ENCODE measurements at regions not wholly inside any gene's neighbourhood (a gene's known extent, or its start where the extent isn't known, plus 50 kb on each side); places are given as distances from the start of the nearest gene placed in this dataset.

DNA sequence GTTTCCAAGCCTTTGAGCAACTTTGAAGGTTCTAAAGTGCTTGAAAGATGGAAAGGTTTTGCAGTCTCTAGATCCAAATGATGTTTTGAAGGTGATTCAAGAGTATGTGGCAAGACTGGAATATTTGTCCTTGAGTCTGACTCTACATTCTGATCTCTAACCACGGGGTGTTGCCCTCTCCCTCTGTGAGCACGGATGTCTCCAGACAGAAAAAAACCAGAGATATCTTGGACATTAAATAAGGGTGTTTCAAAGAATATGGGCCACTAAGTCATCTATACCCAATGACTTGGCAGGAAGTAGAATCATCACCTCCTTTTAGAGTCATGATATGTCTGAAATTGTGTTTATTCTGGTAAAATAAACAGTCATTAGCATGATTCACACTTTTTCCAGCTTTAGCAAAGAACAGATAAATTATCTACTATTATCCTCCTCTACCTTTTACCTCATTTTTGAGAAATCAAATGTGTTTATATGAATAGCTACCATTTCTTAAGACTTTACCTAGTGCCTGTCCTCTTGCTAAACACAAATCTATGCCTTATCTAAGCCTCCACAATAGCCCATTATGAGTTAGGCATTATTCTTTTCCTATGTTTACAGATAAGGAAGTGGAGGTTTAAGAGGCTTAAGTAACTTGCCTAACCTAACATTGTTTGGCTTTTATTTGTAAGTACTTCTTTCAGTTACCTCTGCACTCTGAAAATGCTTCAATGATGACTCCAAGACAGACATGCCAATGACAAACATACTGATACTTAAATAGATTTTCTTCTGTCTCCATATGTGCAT is 384.4 kb downstream of the BMP2 start:
- Histone ChIP-seq H3K9me3 (0 out of 3 replicates have a peak, but pooled peaks cover 2% of the 10 kb centered on the region), H3K4me2 (no peak overlapping the region), H3K4me3 (no peak overlapping the region), H3K27ac (no peak overlapping the region), H3K4me1 (no peaks in the 10 kb centered on the region)
- ChIA-PET POLR2A (no interaction called here), CTCF (interaction anchor here (0.6 to 0.9 kb wide), 2 partner anchors 10 to 165 kb away, joined by 3 read pairs; no protein-coding TSS in a partner anchor)
- ATAC-seq (no peak), DNase-seq (ENCODE audit: low read depth in 1 of 2, low spot score in 1 of 2) (peak in 1 of 2 experiments; percentile 3), FAIRE-seq (peak; percentile 63)
- TF ChIP-seq CHD2 (IDR thresholded peaks at IDR 0.05; ENCODE audit: low read length, partially characterized antibody) (no peak), HDAC2 (IDR thresholded peaks at IDR 0.05) (no peak), SMC3 (IDR thresholded peaks at IDR 0.05) (no peak), TFCP2L1 (CRISPR knock-in tag; IDR thresholded peaks at IDR 0.05) (no peak), KDM5A (IDR thresholded peaks at IDR 0.05) (no peak), CBX8 (IDR thresholded peaks at IDR 0.05) (no peak), BHLHE40 (IDR thresholded peaks at IDR 0.05; ENCODE audit: low read depth, low read length) (no peak), EHF (CRISPR knock-in tag; IDR thresholded peaks at IDR 0.05) (no peak), JUNB (IDR thresholded peaks at IDR 0.05) (no peak), FOXS1 (CRISPR knock-in tag; IDR thresholded peaks at IDR 0.05) (no peak), FOSB (CRISPR knock-in tag; IDR thresholded peaks at IDR 0.05) (no peak), NR3C1 (IDR thresholded peaks at IDR 0.05) (no peak), RFX5 (IDR thresholded peaks at IDR 0.05) (no peak)
- TF ChIP-seq, protein P1, sequence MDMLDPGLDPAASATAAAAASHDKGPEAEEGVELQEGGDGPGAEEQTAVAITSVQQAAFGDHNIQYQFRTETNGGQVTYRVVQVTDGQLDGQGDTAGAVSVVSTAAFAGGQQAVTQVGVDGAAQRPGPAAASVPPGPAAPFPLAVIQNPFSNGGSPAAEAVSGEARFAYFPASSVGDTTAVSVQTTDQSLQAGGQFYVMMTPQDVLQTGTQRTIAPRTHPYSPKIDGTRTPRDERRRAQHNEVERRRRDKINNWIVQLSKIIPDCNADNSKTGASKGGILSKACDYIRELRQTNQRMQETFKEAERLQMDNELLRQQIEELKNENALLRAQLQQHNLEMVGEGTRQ (IDR thresholded peaks at IDR 0.05) = no peak
- 2% methylated on average over 2 of the region's 2 CpGs for WGBS (ENCODE audit: missing lambda C conversion rate)

DNA sequence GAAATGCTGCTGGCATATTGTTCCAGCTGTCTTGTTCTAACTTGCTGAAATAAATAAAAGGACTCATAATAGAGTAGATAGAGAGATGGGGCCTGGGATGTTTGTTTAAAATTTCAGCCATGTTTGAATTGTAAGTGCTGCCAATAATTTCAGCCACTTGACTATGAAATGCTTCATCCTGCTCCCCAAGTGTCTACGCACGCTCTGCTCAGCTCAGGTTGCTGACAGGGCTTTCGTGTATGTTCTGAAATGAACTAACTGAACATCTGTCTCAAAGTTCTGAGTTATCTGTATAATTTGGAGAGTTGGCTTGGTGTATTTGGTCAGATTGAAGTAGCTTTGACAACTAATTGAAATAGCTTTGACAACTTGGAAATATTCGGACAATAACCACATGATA is 387.8 kb downstream of the BMP2 start:
- FAIRE-seq (no peak), DNase-seq (ENCODE audit: low read depth in 1 of 2, low spot score in 1 of 2) (no peak), ATAC-seq (no peak)
- H3K9me3 ChIP-seq = 0 out of 3 replicates have a peak, but pooled peaks cover 2% of the 10 kb centered on the region
- POLR2A ChIA-PET = no interaction called here
- no peak overlapping the region for H3K4me2 ChIP-seq
- CTCF ChIA-PET = no interaction called here
- no peak for TF ChIP-seq MYC (IDR thresholded peaks at IDR 0.05; ENCODE audit: borderline replicate concordance, low read length)
- TF ChIP-seq CBX8 (IDR thresholded peaks at IDR 0.05) = no peak
- TF ChIP-seq JUNB (IDR thresholded peaks at IDR 0.05) = no peak
- no peak for TF ChIP-seq HDAC2 (IDR thresholded peaks at IDR 0.05)
- no peak for TF ChIP-seq JUN (IDR thresholded peaks at IDR 0.05)
- TF ChIP-seq CHD2 (IDR thresholded peaks at IDR 0.05; ENCODE audit: low read length, partially characterized antibody) = no peak
- TF ChIP-seq, protein P2, sequence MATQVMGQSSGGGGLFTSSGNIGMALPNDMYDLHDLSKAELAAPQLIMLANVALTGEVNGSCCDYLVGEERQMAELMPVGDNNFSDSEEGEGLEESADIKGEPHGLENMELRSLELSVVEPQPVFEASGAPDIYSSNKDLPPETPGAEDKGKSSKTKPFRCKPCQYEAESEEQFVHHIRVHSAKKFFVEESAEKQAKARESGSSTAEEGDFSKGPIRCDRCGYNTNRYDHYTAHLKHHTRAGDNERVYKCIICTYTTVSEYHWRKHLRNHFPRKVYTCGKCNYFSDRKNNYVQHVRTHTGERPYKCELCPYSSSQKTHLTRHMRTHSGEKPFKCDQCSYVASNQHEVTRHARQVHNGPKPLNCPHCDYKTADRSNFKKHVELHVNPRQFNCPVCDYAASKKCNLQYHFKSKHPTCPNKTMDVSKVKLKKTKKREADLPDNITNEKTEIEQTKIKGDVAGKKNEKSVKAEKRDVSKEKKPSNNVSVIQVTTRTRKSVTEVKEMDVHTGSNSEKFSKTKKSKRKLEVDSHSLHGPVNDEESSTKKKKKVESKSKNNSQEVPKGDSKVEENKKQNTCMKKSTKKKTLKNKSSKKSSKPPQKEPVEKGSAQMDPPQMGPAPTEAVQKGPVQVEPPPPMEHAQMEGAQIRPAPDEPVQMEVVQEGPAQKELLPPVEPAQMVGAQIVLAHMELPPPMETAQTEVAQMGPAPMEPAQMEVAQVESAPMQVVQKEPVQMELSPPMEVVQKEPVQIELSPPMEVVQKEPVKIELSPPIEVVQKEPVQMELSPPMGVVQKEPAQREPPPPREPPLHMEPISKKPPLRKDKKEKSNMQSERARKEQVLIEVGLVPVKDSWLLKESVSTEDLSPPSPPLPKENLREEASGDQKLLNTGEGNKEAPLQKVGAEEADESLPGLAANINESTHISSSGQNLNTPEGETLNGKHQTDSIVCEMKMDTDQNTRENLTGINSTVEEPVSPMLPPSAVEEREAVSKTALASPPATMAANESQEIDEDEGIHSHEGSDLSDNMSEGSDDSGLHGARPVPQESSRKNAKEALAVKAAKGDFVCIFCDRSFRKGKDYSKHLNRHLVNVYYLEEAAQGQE (IDR thresholded peaks at IDR 0.05) = no peak
- no peak for TF ChIP-seq MAZ (IDR thresholded peaks at IDR 0.05; ENCODE audit: borderline replicate concordance, low read depth, low read length)
- H3K4me1 ChIP-seq = no peaks in the 10 kb centered on the region
- WGBS (ENCODE audit: missing lambda C conversion rate) = 19% methylated on average over 4 of the region's 4 CpGs
- H3K27ac ChIP-seq = no peak overlapping the region
- H3K4me3 ChIP-seq = no peak overlapping the region

- no peak overlapping the region for H3K27ac ChIP-seq
- 19% methylated on average over 2 of the region's 2 CpGs for WGBS (ENCODE audit: missing lambda C conversion rate)
- FAIRE-seq (no peak), ATAC-seq (no peak), DNase-seq (ENCODE audit: low read depth in 1 of 2, low spot score in 1 of 2) (no peak)
- ChIA-PET POLR2A (no interaction called here), CTCF (no interaction called here)
- H3K4me3 ChIP-seq = no peak overlapping the region
- no peaks in the 10 kb centered on the region for H3K4me1 ChIP-seq
- H3K9me3 ChIP-seq = 0 out of 3 replicates have a peak, but pooled peaks cover 2% of the 10 kb centered on the region
- H3K4me2 ChIP-seq = no peak overlapping the region
- TF ChIP-seq ESRRA (IDR thresholded peaks at IDR 0.05; ENCODE audit: borderline replicate concordance, low read length) (no peak), BCL3 (IDR thresholded peaks at IDR 0.05) (no peak), EP300 (IDR thresholded peaks at IDR 0.05) (no peak), HOXB5 (CRISPR knock-in tag; IDR thresholded peaks at IDR 0.05) (no peak), POLR2AphosphoS2 (conservative IDR thresholded peaks at IDR 0.05; ENCODE audit: low read length) (no peak), HOXA7 (CRISPR knock-in tag; IDR thresholded peaks at IDR 0.05) (no peak), MYC (IDR thresholded peaks at IDR 0.05; ENCODE audit: borderline replicate concordance, low read length) (no peak), KDM5A (IDR thresholded peaks at IDR 0.05) (no peak), RNF2 (IDR thresholded peaks at IDR 0.05; ENCODE audit: borderline replicate concordance, low read depth) (no peak), RCOR1 (IDR thresholded peaks at IDR 0.05; ENCODE audit: low read depth, low read length) (no peak), TFCP2L1 (CRISPR knock-in tag; IDR thresholded peaks at IDR 0.05) (no peak), CEBPB (IDR thresholded peaks at IDR 0.05) (no peak), MAFK (IDR thresholded peaks at IDR 0.05; ENCODE audit: partially characterized antibody) (no peak), RFX5 (IDR thresholded peaks at IDR 0.05) (no peak)
Measured at GRCh38 chr20:7155794-7156193, 388.3 kb downstream of the BMP2 start.

All from A549 (cell line).